PFSK-1 (cell line): ENCODE measurements at regions not wholly inside any gene's neighbourhood (a gene's known extent, or its start where the extent isn't known, plus 50 kb on each side); places are given as distances from the start of the nearest gene placed in this dataset.

Experiments used
- FOXP2 ChIP-seq: optimal IDR thresholded peaks from 2 replicates; pipeline ENCODE3; 2011; ENCODE audit warnings: borderline replicate concordance, control low read depth, inconsistent platforms; ENCODE audit not compliant: insufficient read depth; ENCODE audit errors: extremely low read length, extremely low read depth
- POLR2AphosphoS5 ChIP-seq: IDR thresholded peaks from 2 replicates; pipeline ENCODE4 v1.6.1; 2012; ENCODE audit warnings: low read depth, mild to moderate bottlenecking, control low read depth, low read length, moderate library complexity
- SIN3A ChIP-seq: IDR thresholded peaks from 2 replicates; pipeline ENCODE4 v1.6.1; 2012; ENCODE audit warnings: mild to moderate bottlenecking, low read length, moderate library complexity, borderline replicate concordance; ENCODE audit not compliant: insufficient read depth
- TAF1 ChIP-seq: IDR thresholded peaks from 2 replicates; pipeline ENCODE4 v1.6.1; 2012; ENCODE audit warnings: low read length, control low read depth, borderline replicate concordance; ENCODE audit not compliant: insufficient read depth
- TF ChIP-seq, protein P1 (sequence below), 2 experiments: IDR thresholded peaks; 2 replicates each; pipeline versions ENCODE4 v1.6.1 to v1.8.0; 2011 to 2012; ENCODE audit warnings: low read depth in 2 of 2, low read length in 2 of 2, control low read depth in 1 of 2, inconsistent platforms in 1 of 2, mild to moderate bottlenecking in 1 of 2, moderate library complexity in 1 of 2; ENCODE audit not compliant: insufficient read depth in 1 of 2

DNA sequence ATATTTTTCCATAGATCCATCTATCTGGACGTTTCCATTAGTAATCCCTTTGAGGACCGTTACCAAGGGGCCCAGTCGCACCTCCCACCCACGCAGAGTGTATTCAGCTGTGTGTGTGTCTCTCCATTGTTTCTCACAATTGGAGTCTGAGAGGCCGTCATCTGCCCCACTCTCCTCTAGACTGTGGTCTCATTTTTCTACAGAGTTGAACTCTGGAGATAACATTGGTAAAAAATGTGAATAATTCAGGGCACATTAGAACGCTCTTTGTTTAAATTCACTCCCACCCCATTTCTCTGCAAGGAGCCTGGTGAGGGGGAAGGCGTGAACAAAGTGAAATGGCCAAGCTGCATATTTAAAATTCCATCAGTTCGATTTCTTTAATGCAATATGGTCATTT lies 333.1 kb upstream of the MAF start:
- TF ChIP-seq, protein P1, sequence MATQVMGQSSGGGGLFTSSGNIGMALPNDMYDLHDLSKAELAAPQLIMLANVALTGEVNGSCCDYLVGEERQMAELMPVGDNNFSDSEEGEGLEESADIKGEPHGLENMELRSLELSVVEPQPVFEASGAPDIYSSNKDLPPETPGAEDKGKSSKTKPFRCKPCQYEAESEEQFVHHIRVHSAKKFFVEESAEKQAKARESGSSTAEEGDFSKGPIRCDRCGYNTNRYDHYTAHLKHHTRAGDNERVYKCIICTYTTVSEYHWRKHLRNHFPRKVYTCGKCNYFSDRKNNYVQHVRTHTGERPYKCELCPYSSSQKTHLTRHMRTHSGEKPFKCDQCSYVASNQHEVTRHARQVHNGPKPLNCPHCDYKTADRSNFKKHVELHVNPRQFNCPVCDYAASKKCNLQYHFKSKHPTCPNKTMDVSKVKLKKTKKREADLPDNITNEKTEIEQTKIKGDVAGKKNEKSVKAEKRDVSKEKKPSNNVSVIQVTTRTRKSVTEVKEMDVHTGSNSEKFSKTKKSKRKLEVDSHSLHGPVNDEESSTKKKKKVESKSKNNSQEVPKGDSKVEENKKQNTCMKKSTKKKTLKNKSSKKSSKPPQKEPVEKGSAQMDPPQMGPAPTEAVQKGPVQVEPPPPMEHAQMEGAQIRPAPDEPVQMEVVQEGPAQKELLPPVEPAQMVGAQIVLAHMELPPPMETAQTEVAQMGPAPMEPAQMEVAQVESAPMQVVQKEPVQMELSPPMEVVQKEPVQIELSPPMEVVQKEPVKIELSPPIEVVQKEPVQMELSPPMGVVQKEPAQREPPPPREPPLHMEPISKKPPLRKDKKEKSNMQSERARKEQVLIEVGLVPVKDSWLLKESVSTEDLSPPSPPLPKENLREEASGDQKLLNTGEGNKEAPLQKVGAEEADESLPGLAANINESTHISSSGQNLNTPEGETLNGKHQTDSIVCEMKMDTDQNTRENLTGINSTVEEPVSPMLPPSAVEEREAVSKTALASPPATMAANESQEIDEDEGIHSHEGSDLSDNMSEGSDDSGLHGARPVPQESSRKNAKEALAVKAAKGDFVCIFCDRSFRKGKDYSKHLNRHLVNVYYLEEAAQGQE (IDR thresholded peaks at IDR 0.05; ENCODE audit: insufficient read depth in 1 of 2, low read depth in 2 of 2, low read length in 2 of 2) = no peak
- no peak for TF ChIP-seq SIN3A
- TF ChIP-seq FOXP2 = no peak
- no peak for TF ChIP-seq POLR2AphosphoS5
- TF ChIP-seq TAF1 = no peak

DNA sequence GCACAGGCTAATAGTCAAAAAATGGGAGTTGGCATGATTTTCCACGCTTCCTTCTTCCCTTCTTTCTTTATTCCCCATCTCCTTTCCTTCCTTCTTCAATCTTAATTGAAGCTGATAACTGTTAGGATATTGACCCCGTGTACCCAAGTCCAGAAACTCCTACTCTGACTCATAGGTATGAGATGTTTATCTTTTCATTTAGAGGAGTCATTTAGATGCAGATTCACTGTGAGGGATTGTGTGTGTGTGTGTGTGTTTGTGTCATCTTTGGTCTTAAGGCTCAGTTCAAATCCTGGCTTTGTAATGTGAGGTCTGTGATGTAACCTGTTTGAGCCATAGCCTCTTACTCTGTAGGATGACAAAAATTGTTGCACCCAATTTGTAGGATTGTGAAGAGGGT lies 332.0 kb upstream of the MAF start:
- TF ChIP-seq, protein P1 (IDR thresholded peaks at IDR 0.05; ENCODE audit: insufficient read depth in 1 of 2, low read depth in 2 of 2, low read length in 2 of 2) = no peak
- TF ChIP-seq FOXP2 = no peak
- TF ChIP-seq SIN3A = no peak
- TF ChIP-seq POLR2AphosphoS5 = no peak

DNA sequence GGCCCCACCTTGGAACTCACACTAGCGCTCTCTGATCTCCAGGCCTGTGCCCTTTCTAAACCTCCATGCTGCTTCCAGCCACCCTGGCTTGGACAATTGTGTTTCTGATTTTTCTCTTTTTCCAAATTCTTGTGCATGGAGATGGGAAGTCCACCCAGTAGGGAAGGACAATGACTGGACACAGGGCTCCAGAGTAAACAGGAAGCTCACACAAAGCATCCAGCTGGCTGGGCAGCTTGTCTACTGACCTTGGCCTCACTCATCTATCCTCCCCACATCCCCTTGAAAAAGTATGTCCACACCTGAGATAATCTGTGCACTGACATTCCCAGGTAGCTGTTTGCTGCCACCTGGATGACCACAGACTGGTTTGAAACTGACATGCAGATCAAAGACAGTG lies 331.2 kb upstream of the MAF start:
- no peak for TF ChIP-seq SIN3A
- TF ChIP-seq POLR2AphosphoS5 = no peak
- TF ChIP-seq, protein P1 (IDR thresholded peaks at IDR 0.05; ENCODE audit: insufficient read depth in 1 of 2, low read depth in 2 of 2, low read length in 2 of 2) = no peak
- no peak for TF ChIP-seq FOXP2
- TF ChIP-seq TAF1 = no peak

DNA sequence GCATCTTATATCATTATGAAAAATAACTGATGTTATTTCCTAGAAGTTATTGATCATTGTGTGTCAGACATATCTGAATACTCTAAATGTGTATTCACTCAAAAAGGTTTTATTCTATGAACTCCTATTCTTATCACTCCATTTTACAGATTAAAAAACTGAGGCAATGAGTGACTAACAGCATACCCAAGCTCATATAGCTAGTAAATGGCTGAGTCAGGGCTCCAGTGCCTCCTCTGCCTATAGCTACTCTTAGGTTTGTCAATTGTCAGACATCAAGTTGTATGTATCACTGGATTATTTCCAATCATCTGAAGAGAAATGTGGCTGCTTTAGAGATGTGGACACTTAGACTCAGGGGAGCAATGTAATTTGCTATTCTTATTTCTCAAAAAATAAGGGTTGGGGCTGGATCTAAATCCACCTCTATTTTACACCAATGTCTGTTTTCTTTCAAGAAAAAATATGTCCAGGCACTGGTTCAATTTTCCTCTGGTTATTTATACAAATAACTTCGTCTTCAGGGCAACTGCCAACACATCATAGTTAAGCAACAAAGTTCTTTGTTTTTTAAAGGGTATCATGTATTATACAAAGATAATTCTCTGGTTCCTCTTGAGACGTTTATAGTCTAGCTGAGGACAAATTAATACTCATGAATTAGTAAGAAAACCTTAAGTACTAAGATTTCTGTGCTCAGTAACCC lies 328.9 kb upstream of the MAF start:
- TF ChIP-seq TAF1 (no peak), POLR2AphosphoS5 (no peak), SIN3A (no peak), FOXP2 (no peak)
- TF ChIP-seq, protein P1 (IDR thresholded peaks at IDR 0.05; ENCODE audit: insufficient read depth in 1 of 2, low read depth in 2 of 2, low read length in 2 of 2) = no peak

DNA sequence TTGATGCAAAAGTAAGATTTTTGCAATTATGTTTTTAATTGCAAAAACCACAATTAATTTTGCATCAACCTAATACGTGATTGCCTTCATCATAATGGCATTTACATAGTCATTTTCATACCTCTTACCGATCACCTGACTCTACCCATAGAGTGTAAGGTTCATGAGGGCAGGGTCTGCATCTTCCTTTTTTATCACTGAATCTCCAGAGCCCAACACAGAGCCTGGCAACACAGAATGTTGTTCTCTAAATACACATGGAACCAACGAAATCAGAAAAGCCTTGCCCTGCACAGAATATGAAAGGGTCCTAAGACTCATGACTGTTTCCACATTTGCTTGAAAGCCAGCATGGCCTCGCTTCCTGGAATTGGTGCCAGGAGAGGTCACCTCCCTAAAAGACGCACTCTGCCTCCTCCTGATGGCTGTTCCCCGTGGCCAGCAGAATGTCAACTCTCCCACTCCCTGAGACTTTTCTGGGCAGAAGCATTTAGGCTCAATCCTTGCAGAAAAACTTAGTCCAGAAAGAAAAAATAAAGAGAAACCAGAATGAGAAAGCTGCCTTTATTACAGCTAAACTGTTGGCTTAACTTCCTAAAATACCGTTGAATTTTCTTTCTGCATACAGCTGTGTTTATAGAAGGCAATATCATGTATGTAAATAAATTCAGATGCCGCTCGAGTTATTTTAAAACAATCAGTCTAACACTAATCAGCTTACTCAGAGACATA lies 327.8 kb upstream of the MAF start:
- TF ChIP-seq TAF1 (no peak), FOXP2 (no peak)
